Iris pigment epithelial cell (primary cell): ENCODE measurements at regions not wholly inside any gene's neighbourhood (a gene's known extent, or its start where the extent isn't known, plus 50 kb on each side); places are given as distances from the start of the nearest gene placed in this dataset.
"Not testable (repeated sequence)": the region's sequence is repeated elsewhere in the genome, so short reads cannot be mapped to it uniquely, and the experiment has no call there.

ENCODE experiments used
- DNase-seq: peaks from one replicate; pipeline ENCODE4 v3.0.0-alpha.2; 2011; ENCODE audit warnings: low read depth

- no peak for DNase-seq
Measured at GRCh38 chr18:39450958-39451357, 1885.4 kb upstream of the CELF4 start.

GRCh38 chr18:39449566-39449965 lies 1884.0 kb upstream of the CELF4 start:
- DNase-seq = no peak

DNA sequence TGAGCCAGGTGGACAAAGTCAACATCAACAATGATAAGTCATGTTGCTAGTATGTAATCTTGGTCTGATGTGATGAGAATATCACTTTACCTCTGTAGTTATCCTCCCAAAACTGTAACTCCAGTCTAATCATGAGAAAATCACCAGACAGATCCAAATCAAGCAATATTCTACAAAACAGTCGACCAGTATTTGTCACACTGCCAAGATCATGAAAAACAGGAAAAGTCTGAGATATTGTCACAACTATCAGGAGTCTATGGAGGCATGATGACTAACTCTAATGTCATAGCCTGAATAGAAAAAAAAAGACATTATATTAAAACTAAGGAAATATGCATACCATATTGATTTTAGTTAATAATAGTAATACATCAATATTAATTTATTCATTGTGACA lies 1883.3 kb upstream of the CELF4 start:
- DNase-seq = peak; percentile 30

- not testable (repeated sequence) for DNase-seq
Measured at GRCh38 chr18:39444957-39445356, 1879.4 kb upstream of the CELF4 start.

DNA sequence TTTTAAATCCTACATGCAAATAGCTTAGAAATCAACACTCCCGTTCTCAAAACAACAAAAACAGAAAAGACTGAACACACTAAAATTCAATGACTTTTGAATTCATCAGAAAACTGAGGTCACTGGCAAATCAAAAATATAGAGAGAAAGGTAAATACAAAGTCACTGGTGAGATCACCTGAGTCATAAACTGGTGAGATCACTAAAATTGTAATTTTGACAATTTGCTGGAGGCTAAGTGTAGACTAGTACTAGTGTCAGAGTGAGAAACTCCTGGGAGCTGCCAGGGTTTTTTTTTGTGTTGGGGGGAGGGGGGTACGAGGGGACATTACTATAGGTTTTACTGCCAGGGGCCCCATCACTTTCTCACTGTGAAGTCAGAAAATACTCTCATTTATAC lies 1876.0 kb upstream of the CELF4 start:
- no peak for DNase-seq

GRCh38 chr18:39435996-39436395 lies 1870.4 kb upstream of the CELF4 start:
- DNase-seq = no peak

DNA sequence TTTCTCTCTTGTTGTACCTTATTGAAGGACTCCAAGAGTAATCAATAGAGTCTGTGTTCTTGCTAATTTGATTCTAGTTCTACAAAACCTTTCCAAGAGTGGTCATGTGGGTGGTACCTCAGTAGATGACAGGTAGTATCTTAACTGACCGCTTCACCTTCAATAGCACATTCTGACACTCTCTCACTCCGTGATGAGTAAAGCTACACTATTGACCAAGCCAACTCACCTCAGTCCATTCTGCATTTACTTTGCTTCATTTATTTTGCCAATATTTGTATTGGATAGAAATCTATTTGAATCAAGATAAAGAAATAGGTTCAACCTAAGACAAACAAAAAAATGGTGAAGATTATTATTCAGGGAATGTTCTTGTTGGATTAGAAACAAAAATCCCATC lies 1869.6 kb upstream of the CELF4 start:
- DNase-seq = no peak

- DNase-seq = peak; percentile 68
Measured at GRCh38 chr18:39434223-39434920, 1868.8 kb upstream of the CELF4 start.

DNA sequence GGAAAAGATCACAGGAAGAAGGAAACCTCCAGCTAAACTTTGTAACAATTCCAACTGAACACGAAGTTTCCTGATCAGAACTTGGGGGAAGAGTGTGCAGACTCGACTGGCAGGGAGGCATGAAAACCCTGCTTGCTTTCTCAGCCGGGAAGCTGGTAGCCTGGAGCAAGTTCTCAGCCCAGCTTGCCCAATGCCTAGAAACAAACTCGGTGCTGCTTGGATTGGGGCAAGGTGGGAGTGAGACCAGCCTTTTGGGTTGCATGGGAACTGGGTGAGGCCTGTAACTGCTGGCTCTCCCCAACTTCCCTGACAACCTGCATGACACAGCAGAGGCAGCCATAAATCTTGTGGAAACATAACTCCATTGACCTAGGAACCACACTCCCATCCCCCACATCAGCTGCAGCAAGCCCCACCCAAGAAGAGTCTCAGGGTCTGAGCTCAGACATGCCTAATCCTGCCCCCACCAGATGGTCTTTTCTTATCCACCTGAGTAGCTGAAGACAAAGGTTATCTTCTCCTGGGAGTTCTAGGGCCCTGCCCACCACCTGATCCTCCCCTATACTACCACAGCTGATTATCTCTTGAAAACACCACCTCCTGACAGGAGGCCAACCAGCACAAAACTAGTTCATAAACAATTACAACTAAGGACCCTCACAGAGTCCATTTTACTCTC lies 1859.7 kb upstream of the CELF4 start:
- DNase-seq = no peak

GRCh38 chr18:39424261-39424660 lies 1858.7 kb upstream of the CELF4 start:
- DNase-seq = no peak

- DNase-seq = no peak
Measured at GRCh38 chr18:39421276-39421675, 1855.7 kb upstream of the CELF4 start.

DNA sequence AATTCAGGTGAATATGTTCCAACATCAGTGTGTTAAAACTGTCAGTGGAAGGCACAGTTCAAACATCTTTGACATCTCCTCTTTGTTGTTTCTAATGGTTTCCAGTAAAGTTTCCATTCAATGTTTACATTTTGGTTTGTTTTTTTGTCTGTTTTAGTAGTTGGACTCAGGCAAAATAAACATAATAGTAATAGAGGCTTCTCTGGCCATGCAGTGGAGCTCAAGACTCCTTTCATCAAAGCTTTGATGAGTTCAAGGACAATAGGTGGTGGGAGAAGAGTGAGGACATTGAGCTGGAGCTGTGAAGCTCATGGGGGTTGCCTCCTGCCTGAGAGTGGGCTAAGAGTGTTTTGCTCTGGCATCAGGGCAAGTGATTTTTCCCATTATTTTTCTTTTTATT lies 1853.7 kb upstream of the CELF4 start:
- no peak for DNase-seq

DNA sequence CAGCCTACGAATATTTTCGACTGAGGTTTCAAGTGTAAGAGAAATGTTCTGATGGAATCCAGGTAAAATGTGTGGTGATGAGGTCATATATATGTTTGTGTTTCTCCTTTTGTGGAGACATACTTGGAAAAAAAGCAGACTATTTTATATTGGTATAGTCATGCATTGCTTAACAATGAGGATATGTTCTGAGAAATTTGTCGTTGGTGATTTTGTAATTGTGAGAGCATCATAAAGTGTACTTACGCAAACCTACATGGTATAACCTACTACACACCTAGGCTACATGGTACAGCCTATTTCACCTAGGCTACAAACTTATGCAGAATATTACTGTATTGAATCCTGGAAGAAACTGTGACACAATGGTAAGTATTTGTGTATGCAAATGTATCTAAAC lies 1849.9 kb upstream of the CELF4 start:
- DNase-seq = no peak

GRCh38 chr18:39414009-39414700 lies 1848.6 kb upstream of the CELF4 start:
- peak; percentile 79 for DNase-seq

GRCh38 chr18:39406941-39407340 lies 1841.3 kb upstream of the CELF4 start:
- DNase-seq = no peak

GRCh38 chr18:39403121-39403520 lies 1837.5 kb upstream of the CELF4 start:
- DNase-seq = no peak

- no peak for DNase-seq
Measured at GRCh38 chr18:39399662-39400061, 1834.1 kb upstream of the CELF4 start.

GRCh38 chr18:39396168-39396567 lies 1830.6 kb upstream of the CELF4 start:
- no peak for DNase-seq

GRCh38 chr18:39389800-39390379 lies 1824.3 kb upstream of the CELF4 start:
- DNase-seq = peak; percentile 2

DNA sequence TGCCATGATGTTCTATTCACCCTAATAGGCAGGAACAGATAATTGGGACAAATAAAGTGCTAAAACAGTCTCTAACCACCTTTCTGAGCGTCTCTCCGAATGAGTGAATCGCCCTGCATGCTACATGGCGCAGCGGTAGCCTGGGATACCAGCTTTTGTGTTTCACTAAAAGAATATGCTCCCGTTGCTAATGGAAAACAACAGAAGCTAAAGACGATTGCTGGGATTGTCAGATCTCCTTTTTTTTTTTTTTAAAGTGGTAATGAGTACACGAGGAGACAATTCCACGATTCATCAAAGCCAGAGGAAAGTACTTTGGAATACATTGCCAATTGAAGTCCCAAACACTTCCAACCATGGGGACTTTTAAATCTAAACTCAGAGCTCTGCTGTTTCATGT lies 1815.3 kb upstream of the CELF4 start:
- no peak for DNase-seq

DNA sequence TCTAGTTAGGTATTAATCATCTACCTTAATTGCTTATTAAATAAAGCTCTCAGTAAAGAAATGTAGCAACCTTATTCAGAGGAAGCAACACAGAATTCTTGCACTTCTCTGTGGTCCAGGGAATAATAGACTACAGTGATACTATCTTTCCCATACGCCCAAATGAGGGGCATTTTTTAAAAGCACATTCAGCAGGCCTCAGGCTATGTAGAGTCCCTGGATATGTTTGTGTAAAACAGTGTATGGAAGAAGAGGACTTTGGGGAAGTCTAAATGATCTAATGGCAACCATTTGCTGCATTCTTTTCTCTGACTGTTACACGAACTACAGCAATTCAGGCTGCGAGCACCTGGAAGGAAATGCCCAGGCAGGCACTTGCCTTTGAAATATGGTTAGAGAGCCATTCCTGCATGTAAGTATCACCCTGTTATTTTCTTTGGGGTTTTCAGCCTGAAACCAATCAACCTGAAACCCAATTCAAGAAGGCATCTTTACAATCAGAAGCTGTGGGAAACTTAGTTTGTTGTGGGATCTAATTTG lies 1814.7 kb upstream of the CELF4 start:
- DNase-seq = no peak

DNA sequence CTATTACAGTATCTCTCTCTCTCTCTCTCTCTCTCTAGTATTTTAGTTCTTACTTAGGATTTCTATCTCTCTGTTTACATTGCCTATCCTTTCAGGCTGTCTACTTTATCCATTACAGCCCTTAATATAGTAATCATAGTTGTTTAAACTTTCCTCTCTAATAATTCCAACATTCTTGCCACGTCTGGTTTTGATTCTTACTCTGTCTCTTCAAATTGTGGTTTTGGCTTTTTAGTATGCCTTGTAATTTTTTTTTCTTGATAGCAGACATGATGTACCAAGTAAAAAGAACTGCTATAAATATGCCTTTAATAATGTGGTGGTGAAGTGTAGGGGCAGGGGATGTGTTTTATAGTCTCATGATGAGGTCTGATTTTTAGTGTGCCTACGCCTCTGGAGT lies 1809.5 kb upstream of the CELF4 start:
- no peak for DNase-seq

GRCh38 chr18:39371996-39372395 lies 1806.4 kb upstream of the CELF4 start:
- no peak for DNase-seq
